Myocyte (in vitro differentiated cells): ENCODE measurements at regions not wholly inside any gene's neighbourhood (a gene's known extent, or its start where the extent isn't known, plus 50 kb on each side); places are given as distances from the start of the nearest gene placed in this dataset.

Source experiments
- DNase-seq: peaks from one replicate; pipeline ENCODE4 v3.0.0-alpha.2; 2012; ENCODE audit warnings: low read depth

- DNase-seq, result peak; percentile 83
These were observed 209.4 kb downstream of the FOXA2 start for GRCh38 chr20:22374678-22375590.

GRCh38 chr20:22374066-22374465 lies 210.3 kb downstream of the FOXA2 start:
- DNase-seq, result no peak

GRCh38 chr20:22373164-22373895 lies 211.0 kb downstream of the FOXA2 start:
- DNase-seq, result no peak

GRCh38 chr20:22371843-22372242 lies 212.5 kb downstream of the FOXA2 start:
- DNase-seq, result no peak

DNA sequence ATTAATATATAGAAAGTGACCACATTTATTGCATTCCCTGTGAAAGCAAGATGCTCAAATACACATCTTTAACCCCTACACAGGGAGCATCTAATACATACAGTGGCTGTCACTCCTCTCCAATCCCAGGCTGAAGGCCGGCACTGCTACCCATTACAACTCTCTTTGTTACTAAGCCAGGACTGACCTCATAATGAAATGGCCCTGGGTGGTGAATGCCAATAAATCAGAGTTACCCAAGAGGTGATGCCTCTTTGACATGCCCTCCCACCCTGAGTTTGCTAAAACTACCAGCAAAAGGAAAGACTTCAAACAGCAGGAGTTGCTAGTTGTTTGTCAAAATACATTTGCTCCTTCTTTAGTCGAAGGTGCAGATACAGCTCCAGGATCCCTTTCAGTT lies 214.2 kb downstream of the FOXA2 start:
- DNase-seq, result no peak

DNA sequence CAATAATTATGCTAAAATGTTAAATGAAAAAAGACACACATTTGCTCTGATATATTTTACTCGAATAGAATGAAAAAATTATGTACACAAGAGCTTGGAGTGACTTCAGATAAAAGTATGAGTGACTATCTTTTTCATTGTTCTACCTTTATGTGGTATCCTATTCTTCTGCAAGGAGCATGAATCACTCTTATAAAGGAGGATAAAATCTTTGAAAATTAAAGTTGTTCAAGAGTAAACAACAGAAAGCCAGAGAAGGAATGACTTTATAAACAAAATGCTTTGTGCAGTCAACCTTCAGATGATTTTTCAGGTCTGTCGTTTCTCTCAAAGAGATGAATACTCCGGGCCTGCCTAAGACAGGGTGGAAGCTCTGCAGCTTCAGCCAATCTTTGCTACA lies 215.3 kb downstream of the FOXA2 start:
- DNase-seq, result no peak

- DNase-seq, result no peak
These were observed 216.1 kb downstream of the FOXA2 start for GRCh38 chr20:22368235-22368634.

DNA sequence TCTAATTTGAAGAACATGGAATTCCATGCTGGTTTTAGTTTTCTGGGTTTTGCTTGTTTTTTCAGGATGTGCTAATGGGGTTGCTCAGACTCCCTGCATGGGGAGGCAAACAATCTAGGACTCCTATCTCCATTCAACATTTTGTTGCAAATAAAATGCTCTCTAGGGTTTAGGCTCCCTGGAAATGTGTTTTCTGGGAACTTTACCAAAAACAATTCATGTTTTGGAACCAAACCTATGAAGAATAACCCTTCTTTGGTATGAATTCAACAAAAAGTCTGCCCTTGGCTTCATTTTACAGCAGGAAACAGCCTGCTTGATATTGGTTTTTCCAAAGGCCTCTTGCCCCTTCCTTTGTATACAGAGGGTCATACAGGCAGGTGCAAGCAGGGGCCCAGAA lies 217.7 kb downstream of the FOXA2 start:
- DNase-seq, result no peak

DNA sequence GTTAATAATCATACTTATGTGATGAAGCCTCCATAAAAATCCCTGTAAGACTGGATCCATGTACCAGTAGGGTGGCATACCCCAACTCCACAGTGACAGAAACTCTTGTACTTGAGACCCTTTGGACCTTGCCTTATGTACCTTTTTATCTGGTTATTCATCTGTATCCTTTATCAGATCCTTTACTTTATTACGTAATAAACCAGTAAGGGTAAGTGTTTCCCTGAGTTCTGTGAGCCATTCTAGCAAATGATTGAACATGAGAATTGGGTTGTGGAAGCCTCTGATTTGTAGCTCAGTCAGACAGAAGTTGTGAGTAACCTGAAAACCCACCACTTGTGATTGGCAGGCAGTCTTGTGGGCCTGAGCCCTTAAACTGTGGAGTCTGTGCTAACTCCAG lies 229.7 kb downstream of the FOXA2 start:
- DNase-seq, result no peak

DNA sequence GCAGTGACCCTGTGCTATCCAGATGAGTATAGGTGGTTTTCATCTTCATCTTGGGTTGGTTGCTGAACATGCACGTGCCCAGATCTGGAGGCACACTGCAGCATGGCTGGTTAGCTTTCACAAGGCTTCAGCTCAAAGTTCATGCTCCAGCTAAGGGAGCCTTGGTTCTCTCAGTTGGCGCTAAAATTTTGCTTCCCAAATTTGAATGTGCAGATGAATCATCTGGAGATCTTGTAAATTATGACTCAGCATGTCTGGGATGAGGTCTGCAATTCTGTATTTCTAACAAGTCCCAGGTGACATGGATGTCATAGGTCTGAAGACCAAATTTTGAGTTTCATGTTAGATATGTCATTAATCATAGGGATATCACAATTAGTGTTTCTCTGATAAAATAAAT lies 230.8 kb downstream of the FOXA2 start:
- DNase-seq, result no peak

- no peak for DNase-seq
These were observed 232.4 kb downstream of the FOXA2 start for GRCh38 chr20:22352019-22352418.

DNA sequence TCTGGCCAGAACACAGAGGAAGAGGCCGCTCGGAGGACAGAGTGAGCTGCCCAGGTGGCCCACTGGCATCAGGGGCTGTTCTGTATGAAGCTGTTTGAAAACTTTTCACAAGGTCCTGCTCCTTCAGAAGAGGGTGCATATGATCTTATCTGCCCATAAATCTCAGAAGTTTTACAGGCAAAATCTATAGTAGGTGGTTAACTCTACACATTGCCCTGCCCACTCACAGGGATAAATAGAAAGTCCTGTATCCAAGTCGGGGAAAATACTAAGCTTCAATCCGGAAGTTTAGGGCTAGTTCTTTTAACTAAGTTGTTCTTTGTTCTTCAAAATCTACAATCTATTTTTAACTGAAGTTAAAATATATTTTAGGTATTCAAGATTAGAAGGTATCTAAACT lies 233.7 kb downstream of the FOXA2 start:
- DNase-seq, result no peak

DNA sequence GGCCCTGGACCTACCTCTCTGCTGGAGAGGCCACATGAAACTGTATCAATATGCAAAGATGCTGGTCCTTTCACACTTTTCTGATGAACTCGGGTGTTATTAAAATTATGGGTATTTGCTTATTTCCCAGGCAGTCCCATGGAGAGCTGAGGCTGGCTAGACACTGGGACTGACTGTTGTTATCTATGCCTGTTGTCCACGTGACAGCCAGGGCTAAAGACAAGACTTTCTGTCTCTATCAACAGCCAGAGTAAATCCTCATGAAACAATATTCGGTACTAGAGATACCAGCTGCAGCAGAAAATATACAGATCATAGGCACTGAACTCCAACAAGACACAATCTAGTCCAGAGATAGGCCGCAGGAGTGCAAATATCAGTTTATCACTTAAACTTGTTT lies 236.4 kb downstream of the FOXA2 start:
- no peak for DNase-seq

GRCh38 chr20:22346716-22347115 lies 237.7 kb downstream of the FOXA2 start:
- DNase-seq, result peak; percentile 22

DNA sequence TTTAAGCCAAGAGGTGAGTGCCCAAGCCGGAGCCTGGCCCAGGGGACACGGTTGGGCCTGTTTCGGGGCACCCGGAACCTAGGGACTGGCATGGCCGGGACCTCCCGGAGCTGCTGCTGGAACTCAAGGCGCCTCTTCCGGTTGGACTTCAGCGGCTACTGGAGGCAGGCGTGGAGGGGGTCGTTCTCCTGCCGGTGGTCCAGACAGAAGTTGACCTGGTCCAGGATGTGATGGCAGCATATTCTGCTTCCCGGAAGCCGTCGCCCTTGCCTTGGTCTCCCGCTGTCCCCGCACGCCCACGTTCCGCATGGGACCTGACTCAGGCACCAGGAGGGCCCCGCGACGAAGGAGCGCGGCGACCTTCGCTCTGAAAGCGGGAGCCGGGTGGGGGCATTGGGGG lies 240.8 kb downstream of the FOXA2 start:
- DNase-seq, result no peak

DNA sequence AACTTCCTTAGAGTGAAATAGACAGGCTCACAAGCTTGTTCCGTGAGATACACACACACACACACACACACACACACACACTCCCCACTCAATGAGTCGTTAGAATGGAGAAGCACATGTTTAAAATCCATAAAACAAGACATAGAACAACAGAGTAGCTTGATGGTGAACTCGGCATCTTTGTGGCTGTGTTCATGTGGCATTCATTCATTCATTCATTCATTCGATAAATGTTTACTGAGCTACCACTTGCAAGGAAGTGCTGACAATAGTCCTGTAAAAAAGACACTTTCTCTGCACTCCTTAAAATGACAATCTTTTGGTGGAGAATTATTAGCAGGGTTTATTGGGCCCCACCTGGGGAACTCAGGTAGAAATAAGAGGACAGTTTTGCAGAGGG lies 242.0 kb downstream of the FOXA2 start:
- DNase-seq, result no peak

DNA sequence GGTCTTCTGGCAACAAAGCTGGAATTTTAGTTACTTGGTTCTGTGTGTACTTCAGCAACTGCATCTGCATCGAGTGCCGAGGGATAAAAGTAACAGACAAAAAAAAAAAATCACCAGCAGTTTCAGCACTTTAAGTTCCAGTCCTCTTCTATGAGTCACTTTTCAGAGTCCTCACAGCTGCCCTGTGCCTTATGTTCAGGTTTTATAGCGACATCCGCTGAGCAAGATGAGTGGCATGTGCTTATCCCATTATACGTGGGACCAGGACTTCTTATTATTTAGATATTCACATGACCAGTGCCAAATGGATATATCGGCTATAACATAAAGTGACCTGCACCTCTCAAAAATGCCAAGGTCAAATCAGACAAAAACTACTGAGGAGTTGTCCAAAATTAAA lies 242.9 kb downstream of the FOXA2 start:
- DNase-seq, result peak; percentile 69

DNA sequence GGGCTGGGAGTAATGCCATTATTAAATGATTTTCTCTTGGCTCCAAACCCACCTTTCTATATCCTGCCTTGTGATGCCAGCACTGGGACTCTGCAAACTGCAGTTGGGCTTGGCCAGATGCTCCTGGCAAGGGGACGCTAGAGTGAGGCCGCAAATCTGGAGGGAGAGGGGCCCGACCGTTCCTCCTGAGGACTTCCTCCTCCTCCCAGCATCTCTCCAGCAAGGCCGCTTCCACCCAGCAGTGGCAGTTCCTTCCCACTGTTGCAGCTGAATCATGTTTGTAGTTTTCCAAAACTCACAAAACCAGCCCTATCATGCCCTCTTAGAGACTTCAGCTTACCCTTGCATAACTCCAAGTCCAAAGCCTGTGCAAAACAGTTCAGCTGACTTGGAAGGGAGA lies 244.4 kb downstream of the FOXA2 start:
- no peak for DNase-seq

GRCh38 chr20:22339091-22339881 lies 245.1 kb downstream of the FOXA2 start:
- DNase-seq, result peak; percentile 85

DNA sequence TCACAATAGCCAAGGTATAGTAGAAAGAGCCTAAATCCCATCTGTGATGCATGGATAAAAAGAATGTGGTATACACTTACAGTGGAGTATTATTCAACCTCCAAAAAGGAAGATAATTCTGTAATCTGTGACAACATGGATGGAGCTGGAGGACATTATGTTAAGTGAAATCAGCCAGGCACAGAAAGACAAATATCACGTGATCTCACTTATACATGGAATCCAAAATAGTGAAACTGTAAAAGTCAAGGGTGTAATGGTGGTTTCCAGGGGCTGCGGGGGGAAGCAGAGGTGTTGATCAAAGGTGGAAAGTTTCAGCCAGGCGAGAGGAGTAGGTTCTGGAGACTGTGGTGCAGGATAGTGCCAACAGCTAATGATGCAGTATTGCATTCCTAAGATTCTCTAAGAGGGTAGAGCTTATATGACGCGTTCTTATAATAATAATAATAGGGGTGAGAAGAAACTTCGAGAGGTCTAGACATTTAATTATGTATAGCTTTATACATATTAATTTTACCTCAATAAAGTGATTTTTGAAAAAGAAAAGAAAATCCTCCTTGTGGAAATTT lies 246.1 kb downstream of the FOXA2 start:
- DNase-seq, result no peak

GRCh38 chr20:22335210-22335609 lies 249.2 kb downstream of the FOXA2 start:
- no peak for DNase-seq
